Neural cell (in vitro differentiated cells): ENCODE measurements at regions not wholly inside any gene's neighbourhood (a gene's known extent, or its start where the extent isn't known, plus 50 kb on each side); places are given as distances from the start of the nearest gene placed in this dataset.

Experiments
- H2AFZ ChIP-seq: fragments of 200-600, 300-800 bp; sonication (generic), shearing (Covaris generic); 2 replicates; pipeline ENCODE4 v1.6.0; 2014; ENCODE audit warnings: low read depth, mild to moderate bottlenecking, antibody characterized with exemption, low read length, moderate library complexity
- H3F3A ChIP-seq: fragments of 200-600 bp; shearing (Covaris generic); 2 replicates; pipeline ENCODE4 v1.6.1; 2016; ENCODE audit warnings: mild to moderate bottlenecking, moderate library complexity, mixed read lengths, antibody characterized with exemption, low read length; ENCODE audit not compliant: insufficient read depth, poor library complexity, severe bottlenecking
- H3K27ac ChIP-seq: fragments of 200-600, 300-800 bp; sonication (generic), shearing (Covaris generic); 2 replicates; pipeline ENCODE4 v1.5.1; 2014; ENCODE audit warnings: mild to moderate bottlenecking, low read length, moderate library complexity
- H3K27me3 ChIP-seq: fragments of 300-800, 200-600 bp; sonication (generic), shearing (Covaris generic); 2 replicates; pipeline ENCODE4 v1.6.0; 2014; ENCODE audit warnings: mild to moderate bottlenecking, low read depth, low read length, moderate library complexity; ENCODE audit not compliant: insufficient read depth
- H3K36me3 ChIP-seq: fragments of 300-800, 200-600 bp; sonication (generic), shearing (Covaris generic); 2 replicates; pipeline ENCODE4 v1.5.1; 2014; ENCODE audit warnings: mild to moderate bottlenecking, antibody characterized with exemption, low read length, moderate library complexity; ENCODE audit not compliant: insufficient read depth
- H3K4me2 ChIP-seq: fragments of 300-800, 200-600 bp; sonication (generic), shearing (Covaris generic); 2 replicates; pipeline ENCODE4 v1.6.0; 2014; ENCODE audit warnings: mild to moderate bottlenecking, low read length
- H3K4me3 ChIP-seq: fragments of 300-800, 200-600 bp; sonication (generic), shearing (Covaris generic); 2 replicates; pipeline ENCODE4 v1.5.1; 2014; ENCODE audit warnings: mild to moderate bottlenecking, low read length, moderate library complexity
- H3K79me2 ChIP-seq: fragments of 200-600 bp; shearing (Covaris generic); replicated peaks from 2 replicates; pipeline ENCODE4 v1.6.0; 2014; ENCODE audit warnings: mild to moderate bottlenecking, low read length, moderate library complexity; ENCODE audit not compliant: insufficient read depth
- H3K9ac ChIP-seq: fragments of 300-800, 200-600 bp; sonication (generic), shearing (Covaris generic); 2 replicates; pipeline ENCODE4 v1.6.1; 2016; ENCODE audit warnings: mild to moderate bottlenecking, low read length, mixed read lengths
- H3K9me2 ChIP-seq: fragments of 200-600 bp; shearing (Covaris generic); 2 replicates; pipeline ENCODE4 v1.6.1; 2016; ENCODE audit warnings: mild to moderate bottlenecking, low read length, mixed read lengths; ENCODE audit not compliant: insufficient read depth
- H3K9me3 ChIP-seq: fragments of 200-600, 300-800 bp; sonication (generic), shearing (Covaris generic); 2 replicates; pipeline ENCODE4 v1.6.1; 2016; ENCODE audit warnings: mild to moderate bottlenecking, mixed run types, low read length, moderate library complexity, mixed read lengths
- H4K20me1 ChIP-seq: fragments of 200-600 bp; shearing (Covaris generic); 2 replicates; pipeline ENCODE4 v1.6.1; 2016; ENCODE audit warnings: mild to moderate bottlenecking, mixed run types; ENCODE audit not compliant: insufficient read depth
- EP300 ChIP-seq: fragments of 450-650 bp; conservative IDR thresholded peaks from 2 replicates; pipeline ENCODE4 v1.6.1; 2014; ENCODE audit warnings: antibody characterized with exemption, mild to moderate bottlenecking, moderate library complexity; ENCODE audit not compliant: poor library complexity, severe bottlenecking
- EZH2 ChIP-seq: fragments of 200-600, 300-800 bp; shearing (Covaris generic), sonication (generic); IDR thresholded peaks from 2 replicates; pipeline ENCODE4 v1.6.1; 2014; ENCODE audit warnings: antibody characterized with exemption, low read length, borderline replicate concordance, mild to moderate bottlenecking; ENCODE audit not compliant: insufficient read depth, poor library complexity, severe bottlenecking
- MXI1 ChIP-seq: fragments of 450-650 bp; conservative IDR thresholded peaks from 2 replicates; pipeline ENCODE4 v1.6.1; 2014; ENCODE audit warnings: antibody characterized with exemption, mild to moderate bottlenecking; ENCODE audit not compliant: poor library complexity, severe bottlenecking
- POLR2AphosphoS5 ChIP-seq: IDR thresholded peaks from 2 replicates; pipeline ENCODE4 v1.6.1; 2012
- RAD21 ChIP-seq: fragments of 450-650 bp; conservative IDR thresholded peaks from 2 replicates; pipeline ENCODE4 v1.6.1; 2014; ENCODE audit warnings: antibody characterized with exemption, mild to moderate bottlenecking, moderate library complexity
- SMC3 ChIP-seq: fragments of 450-650 bp; conservative IDR thresholded peaks from 2 replicates; pipeline ENCODE4 v1.6.1; 2014; ENCODE audit warnings: antibody characterized with exemption, mild to moderate bottlenecking, moderate library complexity; ENCODE audit not compliant: poor library complexity
- TAF1 ChIP-seq: IDR thresholded peaks from 2 replicates; pipeline ENCODE4 v1.6.1; 2012; ENCODE audit warnings: low read depth
- TF ChIP-seq, protein P1 (sequence below): IDR thresholded peaks from 2 replicates; pipeline ENCODE4 v1.6.1; 2012; ENCODE audit warnings: borderline replicate concordance
- TF ChIP-seq, protein P2 (sequence below): fragments of 450-650 bp; IDR thresholded peaks from 2 replicates; pipeline ENCODE4 v1.5.1; 2014; ENCODE audit warnings: antibody characterized with exemption, mild to moderate bottlenecking, moderate library complexity; ENCODE audit not compliant: poor library complexity, severe bottlenecking

DNA sequence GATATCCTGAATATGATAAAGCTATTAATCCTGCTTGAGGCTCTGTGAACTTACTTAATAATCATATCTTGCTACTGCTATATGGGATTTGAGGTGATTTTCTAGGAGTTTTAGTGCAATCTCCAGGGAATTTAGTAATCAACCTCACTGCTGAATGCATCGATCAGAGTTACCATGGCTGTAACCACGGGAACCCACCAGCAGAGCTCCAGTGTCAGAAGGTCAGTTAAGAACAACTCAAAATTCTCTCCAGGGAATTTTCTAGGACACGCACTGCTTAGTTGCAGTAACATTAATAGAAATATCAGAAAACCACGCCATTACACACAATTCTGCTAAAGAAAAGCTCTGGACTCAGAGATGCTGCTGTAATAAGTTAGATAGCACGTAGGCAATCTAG lies 1477.2 kb upstream of the TENM3 start:
- Histone ChIP-seq H3F3A (no peaks in the 10 kb centered on the region), H3K9me2 (no peaks in the 10 kb centered on the region), H3K36me3 (no peaks in the 10 kb centered on the region), H3K9me3 (no peaks in the 10 kb centered on the region), H3K79me2 (no peaks in the 10 kb centered on the region), H3K9ac (no peak overlapping the region), H3K27me3 (no peaks in the 10 kb centered on the region), H3K4me3 (peak overlapping the region; percentile 22), H3K27ac (peak overlapping the region; percentile 22), H3K4me2 (peak overlapping the region; percentile 41), H4K20me1 (no peaks in the 10 kb centered on the region), H2AFZ (no peak overlapping the region)
- TF ChIP-seq EP300 (peak; percentile 15), MXI1 (no peak)
- TF ChIP-seq, protein P1, sequence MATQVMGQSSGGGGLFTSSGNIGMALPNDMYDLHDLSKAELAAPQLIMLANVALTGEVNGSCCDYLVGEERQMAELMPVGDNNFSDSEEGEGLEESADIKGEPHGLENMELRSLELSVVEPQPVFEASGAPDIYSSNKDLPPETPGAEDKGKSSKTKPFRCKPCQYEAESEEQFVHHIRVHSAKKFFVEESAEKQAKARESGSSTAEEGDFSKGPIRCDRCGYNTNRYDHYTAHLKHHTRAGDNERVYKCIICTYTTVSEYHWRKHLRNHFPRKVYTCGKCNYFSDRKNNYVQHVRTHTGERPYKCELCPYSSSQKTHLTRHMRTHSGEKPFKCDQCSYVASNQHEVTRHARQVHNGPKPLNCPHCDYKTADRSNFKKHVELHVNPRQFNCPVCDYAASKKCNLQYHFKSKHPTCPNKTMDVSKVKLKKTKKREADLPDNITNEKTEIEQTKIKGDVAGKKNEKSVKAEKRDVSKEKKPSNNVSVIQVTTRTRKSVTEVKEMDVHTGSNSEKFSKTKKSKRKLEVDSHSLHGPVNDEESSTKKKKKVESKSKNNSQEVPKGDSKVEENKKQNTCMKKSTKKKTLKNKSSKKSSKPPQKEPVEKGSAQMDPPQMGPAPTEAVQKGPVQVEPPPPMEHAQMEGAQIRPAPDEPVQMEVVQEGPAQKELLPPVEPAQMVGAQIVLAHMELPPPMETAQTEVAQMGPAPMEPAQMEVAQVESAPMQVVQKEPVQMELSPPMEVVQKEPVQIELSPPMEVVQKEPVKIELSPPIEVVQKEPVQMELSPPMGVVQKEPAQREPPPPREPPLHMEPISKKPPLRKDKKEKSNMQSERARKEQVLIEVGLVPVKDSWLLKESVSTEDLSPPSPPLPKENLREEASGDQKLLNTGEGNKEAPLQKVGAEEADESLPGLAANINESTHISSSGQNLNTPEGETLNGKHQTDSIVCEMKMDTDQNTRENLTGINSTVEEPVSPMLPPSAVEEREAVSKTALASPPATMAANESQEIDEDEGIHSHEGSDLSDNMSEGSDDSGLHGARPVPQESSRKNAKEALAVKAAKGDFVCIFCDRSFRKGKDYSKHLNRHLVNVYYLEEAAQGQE, result peak; percentile 50

DNA sequence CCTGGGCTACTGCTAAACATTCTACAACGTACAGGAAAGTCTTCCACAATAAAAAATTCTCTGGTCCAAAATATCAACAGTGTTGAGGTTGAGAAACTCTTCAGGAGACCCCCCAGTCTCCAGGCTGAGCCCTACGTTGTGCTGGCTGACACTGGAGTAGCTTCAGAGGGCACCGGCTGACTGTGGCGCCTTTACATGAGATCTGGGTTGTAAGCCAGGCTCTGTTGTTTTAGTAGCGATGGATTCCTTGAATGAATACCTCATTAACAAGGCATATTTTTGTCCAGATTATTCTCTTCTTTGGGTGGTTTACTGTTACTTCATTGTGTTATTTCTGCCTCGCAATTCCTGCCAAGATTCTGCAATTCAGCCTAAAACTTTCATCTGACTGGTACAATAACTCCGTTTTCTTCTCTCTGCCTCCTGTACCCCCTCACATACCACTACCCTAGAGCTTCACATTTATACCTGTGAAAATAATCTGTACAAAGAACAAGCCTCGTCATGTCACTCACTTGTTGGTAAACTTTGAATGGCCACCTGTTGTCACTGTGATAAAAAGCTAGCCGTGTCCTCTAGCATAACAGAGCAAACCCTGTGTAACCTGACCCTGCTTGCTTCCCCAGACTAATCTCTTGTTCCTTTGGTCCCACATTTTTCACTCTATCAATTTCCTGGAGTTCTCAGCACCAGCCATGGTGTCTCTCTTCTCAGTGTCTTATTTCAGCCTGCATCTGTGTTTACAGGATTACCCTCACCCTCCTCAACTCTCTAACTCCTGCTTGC lies 1476.1 kb upstream of the TENM3 start:
- no peaks in the 10 kb centered on the region for H3K79me2 ChIP-seq
- no peak overlapping the region for H3K4me3 ChIP-seq
- no peak overlapping the region for H3K4me2 ChIP-seq

More for the DNA sequence above, 1476.1 kb upstream of the TENM3 start:
- no peaks in the 10 kb centered on the region for H3K27me3 ChIP-seq
- H3K9me2 ChIP-seq, result no peaks in the 10 kb centered on the region
- H3K27ac ChIP-seq, result no peak overlapping the region
- TF ChIP-seq EP300 (no peak), SMC3 (no peak), TAF1 (no peak), RAD21 (no peak), MXI1 (no peak), POLR2AphosphoS5 (no peak), EZH2 (no peak)
- TF ChIP-seq, protein P1, result no peak
- TF ChIP-seq, protein P2, sequence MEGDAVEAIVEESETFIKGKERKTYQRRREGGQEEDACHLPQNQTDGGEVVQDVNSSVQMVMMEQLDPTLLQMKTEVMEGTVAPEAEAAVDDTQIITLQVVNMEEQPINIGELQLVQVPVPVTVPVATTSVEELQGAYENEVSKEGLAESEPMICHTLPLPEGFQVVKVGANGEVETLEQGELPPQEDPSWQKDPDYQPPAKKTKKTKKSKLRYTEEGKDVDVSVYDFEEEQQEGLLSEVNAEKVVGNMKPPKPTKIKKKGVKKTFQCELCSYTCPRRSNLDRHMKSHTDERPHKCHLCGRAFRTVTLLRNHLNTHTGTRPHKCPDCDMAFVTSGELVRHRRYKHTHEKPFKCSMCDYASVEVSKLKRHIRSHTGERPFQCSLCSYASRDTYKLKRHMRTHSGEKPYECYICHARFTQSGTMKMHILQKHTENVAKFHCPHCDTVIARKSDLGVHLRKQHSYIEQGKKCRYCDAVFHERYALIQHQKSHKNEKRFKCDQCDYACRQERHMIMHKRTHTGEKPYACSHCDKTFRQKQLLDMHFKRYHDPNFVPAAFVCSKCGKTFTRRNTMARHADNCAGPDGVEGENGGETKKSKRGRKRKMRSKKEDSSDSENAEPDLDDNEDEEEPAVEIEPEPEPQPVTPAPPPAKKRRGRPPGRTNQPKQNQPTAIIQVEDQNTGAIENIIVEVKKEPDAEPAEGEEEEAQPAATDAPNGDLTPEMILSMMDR, result no peak
- H3K9me3 ChIP-seq, result no peaks in the 10 kb centered on the region
- no peaks in the 10 kb centered on the region for H3K36me3 ChIP-seq
- H3F3A ChIP-seq, result no peaks in the 10 kb centered on the region
- no peak overlapping the region for H2AFZ ChIP-seq
- H3K9ac ChIP-seq, result no peak overlapping the region
- no peaks in the 10 kb centered on the region for H4K20me1 ChIP-seq
